Transverse colon (tissue), 4 donors: ENCODE measurements at regions not wholly inside any gene's neighbourhood (a gene's known extent, or its start where the extent isn't known, plus 50 kb on each side); places are given as distances from the start of the nearest gene placed in this dataset.

Source experiments
- DNase-seq: peaks from one replicate; pipeline ENCODE4 v3.0.0-alpha.2; 2019
- H3K27ac ChIP-seq, 4 donors: fragments of 200-600 bp; sonication (generic); 2 replicates each; pipeline ENCODE4 v1.5.1; 2016 to 2018; ENCODE audit warnings: inconsistent platforms in 4 of 4
- H3K27me3 ChIP-seq: fragments of 200-600 bp; sonication (generic); 2 replicates; pipeline ENCODE4 v1.5.1; 2017; ENCODE audit warnings: inconsistent platforms
- H3K36me3 ChIP-seq, 4 donors: fragments of 200-600 bp; sonication (generic); 2 replicates each; pipeline ENCODE4 v1.5.1; 2017 to 2019; ENCODE audit warnings: inconsistent platforms in 4 of 4
- H3K4me1 ChIP-seq, 4 donors: fragments of 200-600 bp; sonication (generic); 2 replicates each; pipeline ENCODE4 v1.5.1; 2017 to 2020; ENCODE audit warnings: inconsistent platforms in 4 of 4
- H3K4me3 ChIP-seq, 4 donors: fragments of 200-600 bp; sonication (generic); 1 replicate in 1 of 4; 2 replicates in 3 of 4; pipeline versions ENCODE4 v1.5.1 to v1.6.1; 2017 to 2019; ENCODE audit warnings: inconsistent platforms in 4 of 4
- H3K9me3 ChIP-seq, 2 donors: fragments of 200-600 bp; sonication (generic); 2 replicates each; pipeline ENCODE4 v1.5.1; 2017 to 2019; ENCODE audit warnings: inconsistent platforms in 2 of 2
- EP300 ChIP-seq: sonication (generic); formaldehyde crosslinking; IDR thresholded peaks from one replicate; pipeline ENCODE4 v1.6.1; 2017; ENCODE audit warnings: antibody characterized with exemption, low read depth
- POLR2A ChIP-seq: fragments of 450-650 bp; IDR thresholded peaks from one replicate; pipeline ENCODE4 v1.6.1; 2016; ENCODE audit warnings: antibody characterized with exemption, mild to moderate bottlenecking, moderate library complexity
- POLR2AphosphoS5 ChIP-seq, 3 donors: sonication (generic); formaldehyde crosslinking; IDR thresholded peaks; one replicate each; pipeline ENCODE4 v1.6.1; 2016; ENCODE audit warnings: antibody characterized with exemption in 3 of 3
- WGBS, 2 donors: methylation state at CpG; one replicate each; pipeline ENCODE4 v1.1.5; 2018; ENCODE audit warnings: low coverage in 1 of 2; 5-methylcytosine and 5-hydroxymethylcytosine counted together
- in situ Hi-C, 4 donors: fragments of 200-750 bp; cut with MboI; loops; one replicate each; pipeline versions ENCODE4 v1.15.0 to v1.15.1; 2017; ENCODE audit warnings: low sequenced_read_pairs in 3 of 4, low pct_ligation_motif_present in 1 of 4, low pct_unique_long_range_greater_than_20kb in 1 of 4
- intact Hi-C: fragments of 100-400 bp; cut with DNase I; formaldehyde crosslinking; loops from one replicate; pipeline ENCODE4 v1.15.1; 2023; ENCODE audit warnings: low total_unique reads
- TF ChIP-seq, protein P1 (sequence below), 5 experiments: fragments of 200-600 bp in 3 of 5; fragments of 450-650 bp in 2 of 5; sonication (generic) in 3 of 5; IDR thresholded peaks; 1 replicate in 2 of 5; 2 replicates in 3 of 5; pipeline ENCODE4 v1.5.1; 2016 to 2017; ENCODE audit warnings: antibody characterized with exemption in 5 of 5, inconsistent platforms in 3 of 5, mild to moderate bottlenecking in 2 of 5, moderate library complexity in 1 of 5

DNA sequence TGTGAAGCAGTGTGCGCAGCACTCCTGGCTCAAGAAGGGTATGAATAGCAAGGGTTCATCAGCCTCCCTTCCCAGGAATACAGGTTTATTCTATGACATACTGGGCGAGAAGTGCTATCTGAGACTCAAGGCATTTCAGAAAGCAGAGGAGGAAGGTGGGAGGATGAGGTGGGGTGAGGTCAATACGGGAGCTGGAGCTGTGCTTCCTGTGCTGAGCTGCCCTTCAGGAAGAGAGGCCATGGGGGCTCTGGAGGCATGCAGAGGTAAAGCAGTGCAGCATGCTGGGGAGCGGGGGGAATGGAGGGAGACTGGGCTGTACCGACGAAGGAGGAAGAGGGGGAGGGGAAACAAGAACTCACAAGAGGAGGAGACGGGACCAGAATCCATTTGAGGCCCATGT is 717.6 kb downstream of the PTPRU start:
- no peaks in the 10 kb centered on the region for H3K4me1 ChIP-seq
- H3K36me3 ChIP-seq = no peaks in the 10 kb centered on the region
- 46 to 52% methylated on average over 4 to 7 of the region's 7 CpGs for WGBS, 2 donors
- TF ChIP-seq, protein P1, sequence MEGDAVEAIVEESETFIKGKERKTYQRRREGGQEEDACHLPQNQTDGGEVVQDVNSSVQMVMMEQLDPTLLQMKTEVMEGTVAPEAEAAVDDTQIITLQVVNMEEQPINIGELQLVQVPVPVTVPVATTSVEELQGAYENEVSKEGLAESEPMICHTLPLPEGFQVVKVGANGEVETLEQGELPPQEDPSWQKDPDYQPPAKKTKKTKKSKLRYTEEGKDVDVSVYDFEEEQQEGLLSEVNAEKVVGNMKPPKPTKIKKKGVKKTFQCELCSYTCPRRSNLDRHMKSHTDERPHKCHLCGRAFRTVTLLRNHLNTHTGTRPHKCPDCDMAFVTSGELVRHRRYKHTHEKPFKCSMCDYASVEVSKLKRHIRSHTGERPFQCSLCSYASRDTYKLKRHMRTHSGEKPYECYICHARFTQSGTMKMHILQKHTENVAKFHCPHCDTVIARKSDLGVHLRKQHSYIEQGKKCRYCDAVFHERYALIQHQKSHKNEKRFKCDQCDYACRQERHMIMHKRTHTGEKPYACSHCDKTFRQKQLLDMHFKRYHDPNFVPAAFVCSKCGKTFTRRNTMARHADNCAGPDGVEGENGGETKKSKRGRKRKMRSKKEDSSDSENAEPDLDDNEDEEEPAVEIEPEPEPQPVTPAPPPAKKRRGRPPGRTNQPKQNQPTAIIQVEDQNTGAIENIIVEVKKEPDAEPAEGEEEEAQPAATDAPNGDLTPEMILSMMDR (IDR thresholded peaks at IDR 0.05) = no peak
- TF ChIP-seq EP300 (no peak), POLR2A (no peak), POLR2AphosphoS5 (IDR thresholded peaks at IDR 0.05) (no peak)
- H3K9me3 ChIP-seq = no peaks in the 10 kb centered on the region
- intact Hi-C loops = no loop called here
- H3K27me3 ChIP-seq = peaks cover 6% of the 10 kb centered on the region
- in situ Hi-C loops = no loop called here
- H3K4me3 ChIP-seq = no peak overlapping the region
- H3K27ac ChIP-seq = no peak overlapping the region
- no peak for DNase-seq

DNA sequence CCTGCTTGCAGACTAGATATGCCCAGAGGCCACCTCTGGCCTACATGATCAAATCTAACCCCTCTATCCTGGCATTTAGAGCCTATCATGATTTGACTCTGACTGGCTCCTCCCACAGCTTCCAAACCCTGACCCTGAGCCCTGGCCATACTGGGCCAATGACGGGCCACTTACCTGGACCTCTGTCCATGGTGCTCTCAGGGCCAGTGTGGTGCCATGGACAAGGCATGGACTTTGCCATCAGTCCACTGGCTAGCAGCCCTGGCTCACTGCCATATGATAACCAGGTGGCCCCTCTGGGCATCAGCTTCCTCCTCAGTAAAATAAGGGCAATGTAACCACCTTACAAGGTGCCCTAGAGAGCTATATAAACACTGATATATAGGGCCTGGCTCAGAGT is 713.4 kb downstream of the PTPRU start:
- in situ Hi-C loops = no loop called here
- Histone ChIP-seq H3K36me3 (no peaks in the 10 kb centered on the region), H3K4me3 (no peak overlapping the region), H3K9me3 (no peaks in the 10 kb centered on the region), H3K27me3 (peaks cover 18% of the 10 kb centered on the region), H3K4me1 (no peaks in the 10 kb centered on the region), H3K27ac (no peak overlapping the region)
- 33% methylated on average over 1 of the region's 1 CpG; no CpG with 5 or more reads in 1 of the 2 donors for WGBS, 2 donors
- TF ChIP-seq POLR2AphosphoS5 (IDR thresholded peaks at IDR 0.05) = no peak
- TF ChIP-seq EP300 = no peak
- TF ChIP-seq, protein P1 (IDR thresholded peaks at IDR 0.05) = no peak
- no peak for TF ChIP-seq POLR2A
- DNase-seq = no peak
- intact Hi-C loops = no loop called here

DNA sequence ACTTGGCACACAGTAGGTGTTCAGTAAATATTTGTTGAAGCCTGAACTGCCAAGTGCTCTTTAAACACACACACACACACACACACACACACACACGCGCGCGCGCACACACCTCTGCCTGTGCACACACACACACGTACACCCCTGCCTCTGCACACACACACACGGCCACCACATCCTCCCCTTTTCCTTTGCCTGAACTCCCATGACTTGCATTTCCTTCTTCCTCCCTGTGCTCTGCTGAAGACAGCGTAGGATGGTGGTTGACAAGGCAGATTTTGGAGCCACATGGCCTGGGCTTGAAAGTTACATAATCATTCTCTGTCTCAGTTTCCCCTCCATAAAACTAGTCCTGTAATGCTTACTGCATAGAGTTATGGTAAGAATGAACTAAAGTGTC is 712.3 kb downstream of the PTPRU start:
- in situ Hi-C loops = no loop called here

DNA sequence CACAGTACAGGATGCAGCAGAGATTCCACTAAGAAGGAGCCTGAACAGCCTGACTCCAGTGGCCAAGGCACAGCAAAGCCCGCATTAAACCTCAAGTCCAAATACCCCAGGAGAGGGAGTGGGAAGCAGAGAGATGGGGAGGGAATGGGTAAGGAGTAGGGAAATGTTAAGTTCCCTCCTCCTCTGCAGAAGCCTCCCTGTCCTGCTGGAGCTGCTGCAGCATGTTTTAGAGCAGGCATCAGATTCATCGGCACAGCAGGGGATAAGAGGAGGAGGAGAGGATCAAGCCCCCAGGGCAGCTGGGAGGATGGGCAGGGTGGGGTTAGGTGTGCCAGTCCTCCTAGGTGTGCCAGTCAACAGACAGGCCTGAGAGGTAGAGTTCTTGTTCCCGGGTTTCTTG is 709.7 kb downstream of the PTPRU start:
- 58 to 67% methylated on average over 1 to 3 of the region's 3 CpGs for WGBS, 2 donors
- TF ChIP-seq POLR2AphosphoS5 (IDR thresholded peaks at IDR 0.05) = no peak
- no peak for TF ChIP-seq EP300
- no peak for TF ChIP-seq POLR2A
- TF ChIP-seq, protein P1 (IDR thresholded peaks at IDR 0.05) = no peak
- Histone ChIP-seq H3K9me3 (no peaks in the 10 kb centered on the region), H3K27me3 (peaks cover 12% of the 10 kb centered on the region), H3K4me3 (no peak overlapping the region), H3K36me3 (no peaks in the 10 kb centered on the region), H3K4me1 (no peaks in the 10 kb centered on the region), H3K27ac (no peak overlapping the region)
- intact Hi-C loops (no loop called here), in situ Hi-C loops (no loop called here)
- no peak for DNase-seq

More for the DNA sequence above, 712.3 kb downstream of the PTPRU start:
- intact Hi-C loops = no loop called here
- Histone ChIP-seq H3K36me3 (no peaks in the 10 kb centered on the region), H3K4me3 (no peak overlapping the region), H3K27ac (no peak overlapping the region), H3K9me3 (no peaks in the 10 kb centered on the region), H3K4me1 (no peaks in the 10 kb centered on the region), H3K27me3 (peaks cover 18% of the 10 kb centered on the region)
- TF ChIP-seq, protein P1 (IDR thresholded peaks at IDR 0.05) = no peak
- no peak for TF ChIP-seq POLR2A
- TF ChIP-seq POLR2AphosphoS5 (IDR thresholded peaks at IDR 0.05) = no peak
- no peak for TF ChIP-seq EP300
- WGBS, 2 donors = 40 to 63% methylated on average over 1 to 8 of the region's 8 CpGs
- no peak for DNase-seq
